Ascending aorta (tissue), 2 donors: ENCODE measurements at regions not wholly inside any gene's neighbourhood (a gene's known extent, or its start where the extent isn't known, plus 50 kb on each side); places are given as distances from the start of the nearest gene placed in this dataset.
A peak's percentile ranks its signal among the peaks of the same experiment; 100 is the strongest.
"Not testable (repeated sequence)": the region's sequence is repeated elsewhere in the genome, so short reads cannot be mapped to it uniquely, and the experiment has no call there.

ENCODE experiments used
- DNase-seq, 2 donors: peaks; one replicate each; pipeline ENCODE4 v3.0.0-alpha.2; 2019; ENCODE audit warnings: low spot score in 2 of 2
- H3K27ac ChIP-seq, 2 donors: fragments of 200-600 bp; sonication (generic); one replicate each; pipeline ENCODE4 v1.5.1; 2016 to 2017; ENCODE audit warnings: mild to moderate bottlenecking in 1 of 2
- H3K27me3 ChIP-seq: fragments of 200-600 bp; sonication (generic); one replicate; pipeline ENCODE4 v1.5.1; 2017
- H3K36me3 ChIP-seq, 2 donors: fragments of 200-600 bp; sonication (generic); one replicate each; pipeline ENCODE4 v1.5.1; 2016
- H3K4me1 ChIP-seq, 2 donors: fragments of 200-600 bp; sonication (generic); one replicate each; pipeline ENCODE4 v1.5.1; 2016 to 2017; ENCODE audit warnings: mild to moderate bottlenecking in 1 of 2
- H3K4me3 ChIP-seq, 2 donors: fragments of 200-600 bp; sonication (generic); one replicate each; pipeline ENCODE4 v1.5.1; 2016 to 2017; ENCODE audit warnings: mild to moderate bottlenecking in 1 of 2
- H3K9me3 ChIP-seq, 2 donors: fragments of 200-600 bp; sonication (generic); one replicate each; pipeline ENCODE4 v1.5.1; 2016
- CTCF ChIP-seq, 3 experiments: fragments of 200-600 bp in 2 of 3; fragments of 450-650 bp in 1 of 3; sonication (generic) in 2 of 3; IDR thresholded peaks; one replicate each; pipeline ENCODE4 v1.5.1; 2016 to 2019; ENCODE audit warnings: antibody characterized with exemption in 3 of 3, mild to moderate bottlenecking in 1 of 3, moderate library complexity in 1 of 3
- intact Hi-C: fragments of 100-400 bp; cut with DNase I; formaldehyde crosslinking; loops from one replicate; pipeline ENCODE4 v1.15.1; 2023

DNA sequence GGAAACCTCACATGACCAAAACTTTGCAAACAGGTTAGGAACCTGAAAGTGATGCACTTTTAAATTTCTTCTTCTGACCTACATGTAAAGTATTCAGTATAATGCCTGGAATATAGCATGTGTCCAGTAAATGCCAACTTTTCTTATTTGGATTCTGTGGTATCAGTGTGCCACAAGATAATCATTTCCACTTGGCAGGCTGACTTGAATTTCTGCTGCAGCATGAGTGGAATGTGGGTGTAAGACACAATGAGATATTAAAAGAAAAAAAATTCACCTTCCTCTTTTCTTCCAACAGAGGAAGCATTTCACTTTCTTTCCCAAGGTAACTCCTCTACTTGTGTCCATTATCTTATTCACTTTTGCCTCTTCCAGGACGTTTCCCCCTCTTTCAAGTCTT, 141.9 kb upstream of the PRKD1 start:
- intact Hi-C loops = no loop called here
- peaks cover 0 to 7% of the 10 kb centered on the region in 2 donors for H3K9me3 ChIP-seq
- TF ChIP-seq CTCF (IDR thresholded peaks at IDR 0.05) = no peak
- H3K36me3 ChIP-seq = no peaks in the 10 kb centered on the region
- H3K4me3 ChIP-seq = no peak overlapping the region
- H3K27ac ChIP-seq = no peak overlapping the region
- DNase-seq = no peak
- no peaks in the 10 kb centered on the region for H3K4me1 ChIP-seq
- no peaks in the 10 kb centered on the region for H3K27me3 ChIP-seq

- DNase-seq, H3K4me1 ChIP-seq, H3K4me3 ChIP-seq, H3K36me3 ChIP-seq, H3K27me3 ChIP-seq, H3K27ac ChIP-seq, intact Hi-C loops, H3K9me3 ChIP-seq: not testable (repeated sequence)
These were observed 144.8 kb upstream of the PRKD1 start for GRCh38 chr14:30072454-30072853.

DNA sequence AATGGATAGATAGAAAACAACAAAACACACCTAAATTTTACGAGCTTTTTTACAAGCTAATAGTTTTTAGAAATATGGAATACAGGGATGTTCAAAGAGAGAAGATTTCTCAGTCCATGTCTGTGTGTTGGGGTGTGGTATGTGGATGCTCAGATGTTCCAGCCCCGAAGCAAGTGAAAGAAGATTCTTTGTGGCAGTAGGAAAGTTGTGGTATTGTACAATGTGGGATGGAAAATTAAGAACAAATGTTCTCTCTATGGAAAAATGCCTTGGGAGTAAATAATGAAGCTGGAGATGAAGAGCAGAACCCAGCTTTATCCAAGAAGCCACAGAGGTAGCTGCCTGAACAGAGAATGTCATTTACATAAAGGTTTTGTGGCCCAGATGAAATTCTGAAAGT, 150.3 kb upstream of the PRKD1 start:
- intact Hi-C loops = no loop called here
- H3K27me3 ChIP-seq = no peaks in the 10 kb centered on the region

DNA sequence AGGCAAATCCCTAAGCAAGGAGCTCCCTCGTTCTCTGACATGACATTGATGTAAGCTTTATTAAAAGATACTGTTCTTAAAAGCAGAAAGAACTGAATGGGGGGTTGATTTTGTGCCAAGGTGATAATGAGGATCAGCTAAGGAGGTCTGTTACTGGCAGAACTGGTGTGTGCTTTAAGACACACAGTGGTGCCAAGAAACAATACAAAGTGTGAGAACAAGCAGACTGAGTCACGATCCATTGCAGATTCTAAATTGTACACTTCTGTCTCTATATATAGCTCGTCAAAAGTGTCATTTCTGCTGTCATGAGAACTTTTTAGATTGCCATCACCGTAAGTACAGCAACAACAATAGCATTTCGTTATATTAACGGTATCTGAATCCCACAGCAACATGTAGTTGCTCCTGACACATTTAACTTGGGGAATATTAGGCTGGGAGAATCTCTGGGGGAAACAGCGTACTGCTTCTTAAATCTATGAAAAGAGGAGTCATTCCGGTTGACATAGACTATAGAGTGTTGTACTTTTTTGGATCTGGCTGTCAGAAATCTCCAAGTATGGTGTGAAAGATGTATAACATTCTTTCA, 151.3 kb upstream of the PRKD1 start:
- no peak overlapping the region for H3K4me3 ChIP-seq
- TF ChIP-seq CTCF (IDR thresholded peaks at IDR 0.05) = no peak
- no peaks in the 10 kb centered on the region for H3K9me3 ChIP-seq
- H3K36me3 ChIP-seq = no peaks in the 10 kb centered on the region
- H3K27me3 ChIP-seq = no peaks in the 10 kb centered on the region
- intact Hi-C loops = no loop called here
- DNase-seq = no peak
- H3K27ac ChIP-seq = peak overlapping the region in 1 of 2 donors; percentile 6
- H3K4me1 ChIP-seq = no peaks in the 10 kb centered on the region

More for the DNA sequence above, 150.3 kb upstream of the PRKD1 start:
- H3K4me3 ChIP-seq = no peak overlapping the region
- H3K27ac ChIP-seq = no peak overlapping the region
- H3K36me3 ChIP-seq = no peaks in the 10 kb centered on the region
- DNase-seq = no peak
- no peak for TF ChIP-seq CTCF (IDR thresholded peaks at IDR 0.05)
- H3K9me3 ChIP-seq = peaks cover 0 to 2% of the 10 kb centered on the region in 2 donors
- H3K4me1 ChIP-seq = no peaks in the 10 kb centered on the region

GRCh38 chr14:30082486-30082885, 154.8 kb upstream of the PRKD1 start:
- intact Hi-C loops = no loop called here
- TF ChIP-seq CTCF (IDR thresholded peaks at IDR 0.05) = no peak

DNA sequence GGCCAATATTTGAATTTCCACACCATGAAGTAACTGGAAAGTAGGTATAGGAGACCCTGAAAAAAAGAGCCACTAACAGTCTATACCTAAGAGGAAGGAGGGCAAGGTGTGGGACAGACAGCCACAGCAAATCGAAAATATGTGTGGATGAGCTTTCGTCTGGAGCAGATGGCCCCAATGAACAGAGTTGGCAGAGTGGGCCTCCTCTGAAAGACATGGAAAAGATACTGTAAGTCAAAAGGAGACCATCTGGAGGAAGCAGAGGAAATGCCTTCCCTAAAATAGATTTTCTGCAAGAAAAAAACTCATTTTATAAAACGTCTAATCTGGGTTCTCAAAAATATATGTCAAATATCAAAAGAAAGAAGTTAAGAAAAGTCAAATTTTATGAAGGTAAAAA, 157.2 kb upstream of the PRKD1 start:
- DNase-seq = no peak
- no peaks in the 10 kb centered on the region for H3K4me1 ChIP-seq
- no peaks in the 10 kb centered on the region for H3K27me3 ChIP-seq
- TF ChIP-seq CTCF (IDR thresholded peaks at IDR 0.05) = no peak
- H3K36me3 ChIP-seq = no peaks in the 10 kb centered on the region
- H3K27ac ChIP-seq = no peak overlapping the region
- no peak overlapping the region for H3K4me3 ChIP-seq
- peaks cover 0 to 13% of the 10 kb centered on the region in 2 donors for H3K9me3 ChIP-seq
- intact Hi-C loops = no loop called here

More at GRCh38 chr14:30082486-30082885, 154.8 kb upstream of the PRKD1 start:
- no peak for DNase-seq
- Histone ChIP-seq H3K36me3 (no peaks in the 10 kb centered on the region), H3K27me3 (no peaks in the 10 kb centered on the region), H3K9me3 (no peaks in the 10 kb centered on the region), H3K27ac (no peak overlapping the region), H3K4me1 (no peaks in the 10 kb centered on the region), H3K4me3 (no peak overlapping the region)
